Suppressor macrophage treated with lipopolysaccharide for 4 hours (primary cell): ENCODE measurements at regions not wholly inside any gene's neighbourhood (a gene's known extent, or its start where the extent isn't known, plus 50 kb on each side); places are given as distances from the start of the nearest gene placed in this dataset.
"Not testable (repeated sequence)": the region's sequence is repeated elsewhere in the genome, so short reads cannot be mapped to it uniquely, and the experiment has no call there.

Experiments
- DNase-seq: peaks from one replicate; pipeline ENCODE4 v3.0.0-alpha.2; 2020

DNA sequence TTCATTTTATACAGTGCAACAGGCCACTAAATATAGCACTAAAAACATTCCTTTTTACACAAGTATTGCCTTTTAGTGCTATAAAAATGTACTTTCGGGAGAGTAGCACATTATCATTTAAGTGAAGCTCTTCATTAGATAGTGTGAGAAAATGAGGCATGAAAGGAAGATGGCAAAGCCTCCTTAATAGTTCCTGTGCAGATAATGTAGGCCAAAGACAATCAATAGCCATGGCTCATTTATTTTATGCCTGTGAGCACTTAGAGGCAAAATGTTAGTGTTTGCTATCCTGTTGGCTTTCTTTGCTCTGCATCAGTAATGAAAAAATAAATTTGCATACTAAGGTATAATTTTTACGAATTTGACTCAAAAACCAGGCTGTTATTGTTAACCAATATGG, 929.5 kb upstream of the C9orf72 start:
- DNase-seq, result no peak

DNA sequence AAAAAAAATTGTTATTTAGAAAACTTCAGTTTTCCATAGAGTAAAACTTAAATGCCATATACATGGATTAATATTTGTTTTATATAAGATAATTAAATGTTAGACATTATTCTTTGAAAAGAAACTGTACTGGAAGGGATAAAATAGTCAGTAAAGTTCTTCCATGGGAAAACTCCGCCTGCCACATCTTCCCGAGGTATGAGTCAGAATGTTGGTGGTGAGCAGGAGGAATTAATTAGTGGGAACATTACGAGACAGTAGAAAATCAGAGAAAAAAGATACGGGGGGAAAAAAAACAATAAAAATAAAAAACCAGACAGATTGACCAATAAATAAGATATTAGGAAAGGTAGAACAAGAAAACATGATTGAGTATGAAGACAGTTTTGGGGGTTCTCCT, 930.3 kb upstream of the C9orf72 start:
- DNase-seq, result no peak

DNA sequence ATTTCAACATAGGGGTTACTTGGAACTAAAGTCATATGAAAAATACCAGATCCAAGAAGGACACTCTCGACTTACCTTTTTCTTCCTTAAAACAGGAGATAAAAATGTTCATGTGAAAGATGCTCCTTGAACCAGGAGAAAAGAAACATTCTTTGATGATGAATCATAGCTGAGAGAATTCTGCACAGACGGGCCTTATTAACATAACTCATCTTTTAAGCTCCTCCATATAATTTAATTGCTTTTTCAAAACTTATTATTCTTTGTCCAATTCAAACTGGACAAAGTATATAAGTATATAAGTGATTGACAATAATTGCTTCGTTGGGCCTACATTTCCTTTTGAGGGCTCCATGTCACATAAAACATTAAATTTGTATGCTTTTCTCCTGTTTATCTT, 945.2 kb upstream of the C9orf72 start:
- DNase-seq, result no peak

DNA sequence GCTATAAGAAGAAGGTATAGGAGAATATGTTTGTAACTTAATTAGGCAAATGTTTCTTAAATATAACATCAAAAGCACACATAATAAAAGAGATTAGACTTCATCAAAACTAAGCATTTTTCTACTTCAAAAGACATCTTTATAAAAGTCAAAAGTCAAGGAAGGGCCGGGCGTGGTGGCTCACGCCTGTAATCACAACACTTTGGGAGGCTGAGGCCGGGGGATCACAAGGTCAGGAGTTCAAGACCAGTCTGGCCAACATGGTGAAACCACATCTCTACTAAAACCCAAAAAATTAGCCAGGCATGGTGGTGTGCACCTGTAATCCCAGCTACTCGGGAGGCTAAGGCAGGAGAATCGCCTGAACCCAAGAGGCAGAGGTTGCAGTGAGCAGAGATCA, 951.0 kb upstream of the C9orf72 start:
- DNase-seq, result not testable (repeated sequence)

DNA sequence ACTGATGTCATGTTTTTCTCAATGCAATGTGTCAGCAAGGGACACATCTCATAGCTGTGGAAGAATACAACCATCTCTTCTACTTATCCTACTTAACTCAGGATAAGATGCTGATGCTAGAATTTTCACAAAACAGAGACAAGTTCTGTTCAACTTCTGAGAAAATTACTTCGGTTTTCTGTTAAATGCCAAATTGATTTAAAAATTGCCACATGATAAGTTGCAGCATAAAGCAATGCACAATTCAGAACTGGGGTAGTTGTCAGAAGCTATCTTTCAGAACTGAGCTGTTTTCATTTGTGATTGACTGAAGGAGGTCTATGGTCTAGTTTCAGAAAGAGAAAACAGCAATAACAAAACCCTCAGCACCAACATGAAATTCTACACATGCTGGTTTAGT, 954.8 kb upstream of the C9orf72 start:
- DNase-seq, result no peak

DNA sequence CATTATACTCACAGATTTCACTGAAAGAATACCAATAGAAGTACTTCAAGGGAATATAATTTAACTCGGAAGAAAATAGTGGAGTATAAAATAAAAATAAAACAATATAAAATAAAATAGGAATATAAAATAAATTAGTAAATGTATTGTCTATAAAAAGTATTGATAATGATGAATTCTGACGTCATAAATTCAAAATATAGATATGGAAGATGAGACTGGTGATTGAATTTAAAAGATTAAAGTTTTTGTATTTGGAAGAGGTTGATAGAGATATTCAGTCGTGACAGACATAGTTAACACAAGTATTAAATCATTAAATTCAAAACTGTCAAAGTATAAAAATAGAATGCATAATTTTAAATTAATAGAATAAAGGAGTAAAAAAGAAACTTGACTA, 964.9 kb upstream of the C9orf72 start:
- no peak for DNase-seq

DNA sequence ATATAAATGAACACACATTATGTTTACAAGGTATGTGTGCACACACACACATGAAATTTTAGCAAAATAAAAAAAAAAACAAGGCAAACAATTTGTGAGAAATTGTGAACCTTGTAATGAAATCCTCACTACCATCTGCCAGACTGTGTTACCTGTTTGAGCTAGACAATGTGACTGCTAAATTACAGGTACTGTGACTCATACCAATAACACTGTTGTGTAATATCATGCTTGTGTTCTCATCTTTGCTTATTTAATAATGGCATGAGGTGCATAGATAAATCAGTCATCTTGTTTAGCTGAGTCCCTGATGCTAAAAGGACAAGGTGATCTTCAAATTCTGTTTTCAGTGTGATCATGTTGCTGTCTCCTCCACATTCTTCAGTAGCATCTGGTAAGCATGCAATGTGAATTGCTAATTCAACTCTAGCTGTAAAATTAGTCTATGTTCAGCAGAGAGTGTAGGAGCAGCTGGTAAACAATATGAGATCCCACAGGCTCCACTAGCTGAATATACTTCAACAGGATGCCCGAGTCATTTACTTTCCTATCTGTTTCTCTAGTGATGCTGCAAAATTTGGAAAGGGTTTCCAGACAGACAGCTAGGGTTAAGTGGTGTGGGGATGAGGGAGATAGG, 966.3 kb upstream of the C9orf72 start:
- no peak for DNase-seq

GRCh38 chr9:28542928-28543327, 969.6 kb upstream of the C9orf72 start:
- DNase-seq, result no peak

- DNase-seq, result no peak
Measured at GRCh38 chr9:28547527-28547926, 974.2 kb upstream of the C9orf72 start.

DNA sequence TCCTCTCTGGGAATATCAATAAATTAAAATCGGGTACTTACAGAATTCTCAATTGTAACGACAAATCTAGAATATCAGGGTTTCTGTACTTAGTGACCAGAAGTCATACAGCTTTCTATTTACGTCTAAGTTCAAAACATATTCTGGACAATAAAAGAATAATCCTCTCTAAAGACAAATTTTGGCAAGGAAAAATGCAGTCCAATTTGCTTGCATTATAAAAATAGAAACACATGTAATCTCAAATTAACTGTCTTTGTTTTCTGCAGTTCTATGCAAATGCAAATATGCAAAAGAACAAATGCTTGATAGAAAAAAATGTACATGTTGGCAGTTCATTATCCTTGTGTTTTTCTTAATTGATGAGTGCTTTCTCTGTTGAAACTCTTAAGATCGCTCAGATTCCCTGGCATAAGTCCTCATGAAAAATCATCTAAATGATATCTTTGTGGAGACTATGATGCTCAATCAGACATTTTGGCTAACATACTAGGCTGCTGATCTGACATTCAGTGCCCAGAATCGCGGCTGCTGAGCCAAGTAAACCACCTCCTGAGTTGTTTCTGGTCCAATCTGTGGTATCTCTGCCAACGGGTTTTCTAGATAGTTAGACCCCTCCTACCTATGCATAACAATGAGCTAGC, 990.1 kb upstream of the C9orf72 start:
- DNase-seq, result no peak

GRCh38 chr9:28583832-28584231, 1010.6 kb upstream of the C9orf72 start:
- no peak for DNase-seq

DNA sequence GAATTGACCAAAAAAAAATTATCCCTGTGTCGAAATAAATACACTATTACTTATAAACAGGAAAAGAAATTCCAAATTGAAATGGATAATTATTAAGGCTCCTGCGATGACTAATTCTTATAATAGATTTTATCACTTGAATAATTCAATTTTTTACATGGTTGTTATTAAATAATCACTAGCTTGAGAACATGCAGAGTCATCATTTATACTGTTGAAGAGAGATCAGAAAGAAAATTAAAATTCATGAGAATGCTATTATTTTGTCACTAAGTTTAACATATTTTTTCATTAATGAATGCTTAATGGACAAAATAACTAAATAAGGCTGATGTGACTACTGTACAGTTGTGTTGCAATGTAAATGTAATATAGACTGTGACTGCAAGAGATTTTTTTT, 1011.3 kb upstream of the C9orf72 start:
- no peak for DNase-seq

GRCh38 chr9:28587052-28587451, 1013.8 kb upstream of the C9orf72 start:
- DNase-seq, result no peak

GRCh38 chr9:28598408-28598807, 1025.1 kb upstream of the C9orf72 start:
- DNase-seq, result no peak

DNA sequence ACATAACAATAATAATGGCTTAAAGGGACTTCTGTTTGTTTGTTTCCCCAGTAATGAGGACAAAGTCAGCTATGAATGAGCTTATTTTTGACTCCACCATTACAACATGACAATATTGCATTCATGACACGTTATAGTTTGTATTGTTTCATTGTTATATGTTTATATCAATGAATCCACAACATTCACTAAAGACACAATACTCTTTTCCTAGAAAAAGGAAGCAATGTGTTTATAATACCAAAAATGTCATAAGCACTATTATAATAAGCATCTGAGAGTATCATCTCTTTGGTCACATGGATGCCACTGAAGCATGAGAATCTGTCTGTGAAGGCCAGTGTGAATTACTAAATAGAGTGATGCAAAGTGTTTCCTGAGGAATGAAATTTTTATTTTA, 1026.9 kb upstream of the C9orf72 start:
- DNase-seq, result no peak

DNA sequence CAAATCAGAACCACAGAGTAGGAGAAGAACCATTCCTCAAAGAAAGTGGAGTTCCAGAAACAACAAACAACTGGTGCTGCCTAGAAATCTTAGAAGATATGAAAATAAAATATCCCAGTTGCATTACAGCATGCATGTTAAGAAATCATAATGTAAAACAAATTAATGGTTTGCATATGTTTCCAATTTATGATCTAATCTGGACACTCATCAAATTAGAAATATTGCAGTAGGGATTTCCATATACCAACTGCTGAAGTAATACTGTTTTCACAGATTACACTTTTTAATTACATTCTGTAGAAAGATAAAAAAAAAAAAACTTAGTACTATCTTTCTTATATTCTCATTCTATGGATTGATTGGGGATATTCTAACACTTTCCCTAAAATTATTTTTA, 1034.6 kb upstream of the C9orf72 start:
- no peak for DNase-seq

- DNase-seq, result no peak
Measured at GRCh38 chr9:28610339-28610738, 1037.1 kb upstream of the C9orf72 start.

- DNase-seq, result no peak
Measured at GRCh38 chr9:28616310-28616709, 1043.0 kb upstream of the C9orf72 start.

- no peak for DNase-seq
Measured at GRCh38 chr9:28620011-28620410, 1046.7 kb upstream of the C9orf72 start.

GRCh38 chr9:28620661-28621060, 1047.4 kb upstream of the C9orf72 start:
- DNase-seq, result no peak

GRCh38 chr9:28624771-28625170, 1051.5 kb upstream of the C9orf72 start:
- DNase-seq, result no peak

- DNase-seq, result no peak
Measured at GRCh38 chr9:28628031-28628430, 1054.8 kb upstream of the C9orf72 start.

DNA sequence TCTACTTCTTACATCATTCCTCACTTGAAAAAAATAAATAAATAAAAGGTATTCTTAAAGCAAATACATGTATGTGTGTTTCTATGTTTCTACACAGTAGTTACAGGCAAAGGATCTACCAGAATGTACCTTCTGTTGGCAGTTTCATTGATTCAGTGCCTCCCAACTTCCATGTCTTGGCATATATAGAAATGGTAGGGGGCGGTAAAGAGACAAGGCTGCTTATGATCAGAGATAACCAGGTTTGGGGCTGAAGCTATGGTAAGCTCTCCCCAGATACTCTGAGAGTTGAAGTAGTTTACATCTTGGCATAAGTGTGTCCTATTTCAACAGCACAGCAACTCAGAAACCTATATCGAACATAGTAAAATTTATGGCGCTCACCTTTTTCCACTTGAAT, 1075.4 kb upstream of the C9orf72 start:
- no peak for DNase-seq

DNA sequence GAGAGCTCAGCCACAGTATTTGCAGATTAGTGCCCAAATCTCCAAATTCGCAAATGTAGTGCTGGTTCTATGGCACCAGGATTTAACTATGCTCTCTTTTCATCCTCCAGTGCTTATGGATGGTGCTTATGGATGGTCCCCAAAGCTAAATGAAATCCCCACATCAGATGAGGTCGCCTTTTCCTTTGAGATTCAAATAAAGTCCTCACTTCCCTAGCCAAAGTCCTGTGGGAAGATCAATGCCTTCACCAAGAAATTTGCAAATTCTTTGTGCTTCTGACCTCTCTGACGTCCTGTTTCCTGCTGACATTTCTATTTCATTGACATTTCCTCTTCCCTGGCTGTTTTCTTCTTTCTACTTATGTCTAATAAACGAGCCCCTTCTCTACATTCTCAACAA, 1077.0 kb upstream of the C9orf72 start:
- no peak for DNase-seq

DNA sequence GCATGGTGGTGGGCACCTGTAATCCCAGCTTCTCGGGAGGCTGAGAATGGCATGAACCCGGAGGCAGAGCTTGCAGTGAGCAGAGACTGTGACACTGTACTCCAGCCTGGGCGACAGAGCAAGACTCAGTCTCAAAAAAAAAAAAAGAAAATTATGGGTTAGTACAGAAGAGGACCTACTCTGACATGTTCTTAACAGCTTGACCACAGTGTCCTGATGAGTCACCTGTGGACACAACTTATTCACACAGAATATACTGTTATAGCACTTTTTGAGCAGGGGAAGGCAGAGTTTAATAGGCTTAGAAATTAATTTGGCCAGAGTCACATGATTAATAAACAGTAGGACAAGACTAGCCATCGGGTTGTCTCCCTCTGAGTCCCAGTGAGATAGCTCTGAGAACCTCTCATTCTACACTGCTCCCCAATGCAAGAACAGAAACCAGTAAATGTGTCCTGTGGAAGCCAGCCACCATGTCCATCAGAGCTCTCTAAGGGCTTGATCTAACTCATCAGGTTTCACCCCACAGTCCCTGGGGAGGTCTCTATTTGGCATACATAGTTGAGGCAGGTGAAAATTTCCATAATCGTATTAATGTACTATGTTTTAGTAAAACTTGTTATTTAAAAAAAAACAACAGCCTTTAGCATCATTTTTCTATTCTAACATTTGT, 1077.9 kb upstream of the C9orf72 start:
- DNase-seq, result no peak
